ENCODE measurements at regions not wholly inside any gene's neighbourhood (a gene's known extent, or its start where the extent isn't known, plus 50 kb on each side); places are given as distances from the start of the nearest gene placed in this dataset.

GRCh38 chr3:27865731-27866130, 143.6 kb upstream of the EOMES start:
- DNase-seq = no peak

- DNase-seq = no peak
Observed at GRCh38 chr3:27869152-27869551, 147.0 kb upstream of the EOMES start.

GRCh38 chr3:27877061-27878013, 155.2 kb upstream of the EOMES start:
- DNase-seq = no peak

GRCh38 chr3:27878014-27878383, 155.9 kb upstream of the EOMES start:
- DNase-seq = no peak

- DNase-seq = peak in 1 of 2 experiments; percentile 21
Observed at GRCh38 chr3:27880969-27881892, 159.1 kb upstream of the EOMES start.

- no peak for DNase-seq
Observed at GRCh38 chr3:27883266-27883665, 161.1 kb upstream of the EOMES start.

GRCh38 chr3:27885641-27886040, 163.5 kb upstream of the EOMES start:
- DNase-seq = no peak

GRCh38 chr3:27888562-27888961, 166.4 kb upstream of the EOMES start:
- DNase-seq = no peak

GRCh38 chr3:27889745-27890144, 167.6 kb upstream of the EOMES start:
- DNase-seq = no peak

- peak in 1 of 2 experiments; percentile 7 for DNase-seq
Observed at GRCh38 chr3:27900316-27900715, 178.2 kb upstream of the EOMES start.

- DNase-seq = no peak
Observed at GRCh38 chr3:27903446-27903845, 181.3 kb upstream of the EOMES start.

GRCh38 chr3:27905625-27906024, 183.5 kb upstream of the EOMES start:
- no peak for DNase-seq

GRCh38 chr3:27907148-27907547, 185.0 kb upstream of the EOMES start:
- no peak for DNase-seq

GRCh38 chr3:27907929-27908328, 185.8 kb upstream of the EOMES start:
- DNase-seq = no peak

GRCh38 chr3:27910456-27910855, 188.3 kb upstream of the EOMES start:
- no peak for DNase-seq

GRCh38 chr3:27914199-27914598, 192.1 kb upstream of the EOMES start:
- DNase-seq = no peak

- DNase-seq = no peak
Observed at GRCh38 chr3:27923349-27924068, 201.4 kb upstream of the EOMES start.

GRCh38 chr3:27927882-27928281, 205.8 kb upstream of the EOMES start:
- no peak for DNase-seq

GRCh38 chr3:27930052-27930602, 208.0 kb upstream of the EOMES start:
- DNase-seq = no peak

GRCh38 chr3:27935492-27935891, 213.4 kb upstream of the EOMES start:
- no peak for DNase-seq

GRCh38 chr3:27939521-27939920, 217.4 kb upstream of the EOMES start:
- no peak for DNase-seq

- no peak for DNase-seq
Observed at GRCh38 chr3:27939940-27940339, 217.8 kb upstream of the EOMES start.

GRCh38 chr3:27943106-27943505, 221.0 kb upstream of the EOMES start:
- DNase-seq = no peak

Data from activated CD4-positive, alpha-beta T cell treated with anti-CD3 and anti-CD28 coated beads, Interleukin-2, amount 50 U/mL, for 48 hours (primary cell).